ENCODE measurements at regions not wholly inside any gene's neighbourhood (a gene's known extent, or its start where the extent isn't known, plus 50 kb on each side); places are given as distances from the start of the nearest gene placed in this dataset.

DNA sequence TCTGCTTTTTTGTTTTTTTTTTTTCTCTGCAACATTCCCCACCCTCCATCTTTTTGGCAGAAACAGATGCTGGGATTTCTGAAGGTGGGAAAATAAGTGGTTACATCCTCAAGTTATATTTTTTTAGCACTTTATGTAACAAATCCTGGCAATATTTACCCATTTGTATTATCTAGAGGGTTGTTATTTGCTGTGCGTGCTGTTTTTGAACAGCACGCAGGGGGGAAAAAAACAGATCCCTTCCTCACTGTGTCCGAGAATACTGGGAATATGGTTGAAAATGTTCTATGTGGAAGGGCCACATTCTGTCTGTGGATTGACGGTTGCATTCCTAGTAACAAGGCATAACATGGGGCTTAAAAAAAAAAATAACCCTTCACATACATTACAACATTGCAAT, 394.8 kb downstream of the SHISA9 start (continued):
- TF ChIP-seq, protein P1, sequence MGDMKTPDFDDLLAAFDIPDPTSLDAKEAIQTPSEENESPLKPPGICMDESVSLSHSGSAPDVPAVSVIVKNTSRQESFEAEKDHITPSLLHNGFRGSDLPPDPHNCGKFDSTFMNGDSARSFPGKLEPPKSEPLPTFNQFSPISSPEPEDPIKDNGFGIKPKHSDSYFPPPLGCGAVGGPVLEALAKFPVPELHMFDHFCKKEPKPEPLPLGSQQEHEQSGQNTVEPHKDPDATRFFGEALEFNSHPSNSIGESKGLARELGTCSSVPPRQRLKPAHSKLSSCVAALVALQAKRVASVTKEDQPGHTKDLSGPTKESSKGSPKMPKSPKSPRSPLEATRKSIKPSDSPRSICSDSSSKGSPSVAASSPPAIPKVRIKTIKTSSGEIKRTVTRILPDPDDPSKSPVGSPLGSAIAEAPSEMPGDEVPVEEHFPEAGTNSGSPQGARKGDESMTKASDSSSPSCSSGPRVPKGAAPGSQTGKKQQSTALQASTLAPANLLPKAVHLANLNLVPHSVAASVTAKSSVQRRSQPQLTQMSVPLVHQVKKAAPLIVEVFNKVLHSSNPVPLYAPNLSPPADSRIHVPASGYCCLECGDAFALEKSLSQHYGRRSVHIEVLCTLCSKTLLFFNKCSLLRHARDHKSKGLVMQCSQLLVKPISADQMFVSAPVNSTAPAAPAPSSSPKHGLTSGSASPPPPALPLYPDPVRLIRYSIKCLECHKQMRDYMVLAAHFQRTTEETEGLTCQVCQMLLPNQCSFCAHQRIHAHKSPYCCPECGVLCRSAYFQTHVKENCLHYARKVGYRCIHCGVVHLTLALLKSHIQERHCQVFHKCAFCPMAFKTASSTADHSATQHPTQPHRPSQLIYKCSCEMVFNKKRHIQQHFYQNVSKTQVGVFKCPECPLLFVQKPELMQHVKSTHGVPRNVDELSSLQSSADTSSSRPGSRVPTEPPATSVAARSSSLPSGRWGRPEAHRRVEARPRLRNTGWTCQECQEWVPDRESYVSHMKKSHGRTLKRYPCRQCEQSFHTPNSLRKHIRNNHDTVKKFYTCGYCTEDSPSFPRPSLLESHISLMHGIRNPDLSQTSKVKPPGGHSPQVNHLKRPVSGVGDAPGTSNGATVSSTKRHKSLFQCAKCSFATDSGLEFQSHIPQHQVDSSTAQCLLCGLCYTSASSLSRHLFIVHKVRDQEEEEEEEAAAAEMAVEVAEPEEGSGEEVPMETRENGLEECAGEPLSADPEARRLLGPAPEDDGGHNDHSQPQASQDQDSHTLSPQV (IDR thresholded peaks at IDR 0.05): no peak
- TF ChIP-seq FOXJ3 (CRISPR knock-in tag; IDR thresholded peaks at IDR 0.05) (no peak), XRCC5 (IDR thresholded peaks at IDR 0.05; ENCODE audit: low read depth, low read length) (no peak), PHF8 (IDR thresholded peaks at IDR 0.05; ENCODE audit: borderline replicate concordance, low read length) (no peak), PRPF4 (IDR thresholded peaks at IDR 0.05; ENCODE audit: insufficient read depth, low read depth, low read length, poor library complexity, severe bottlenecking) (no peak), RBM22 (IDR thresholded peaks at IDR 0.05; ENCODE audit: low read depth, low read length, poor library complexity, severe bottlenecking) (no peak), HMGN3 (IDR thresholded peaks at IDR 0.05; ENCODE audit: borderline replicate concordance, extremely low read depth, insufficient read length, low read depth, low read length) (no peak)
- TF ChIP-seq, protein P2, sequence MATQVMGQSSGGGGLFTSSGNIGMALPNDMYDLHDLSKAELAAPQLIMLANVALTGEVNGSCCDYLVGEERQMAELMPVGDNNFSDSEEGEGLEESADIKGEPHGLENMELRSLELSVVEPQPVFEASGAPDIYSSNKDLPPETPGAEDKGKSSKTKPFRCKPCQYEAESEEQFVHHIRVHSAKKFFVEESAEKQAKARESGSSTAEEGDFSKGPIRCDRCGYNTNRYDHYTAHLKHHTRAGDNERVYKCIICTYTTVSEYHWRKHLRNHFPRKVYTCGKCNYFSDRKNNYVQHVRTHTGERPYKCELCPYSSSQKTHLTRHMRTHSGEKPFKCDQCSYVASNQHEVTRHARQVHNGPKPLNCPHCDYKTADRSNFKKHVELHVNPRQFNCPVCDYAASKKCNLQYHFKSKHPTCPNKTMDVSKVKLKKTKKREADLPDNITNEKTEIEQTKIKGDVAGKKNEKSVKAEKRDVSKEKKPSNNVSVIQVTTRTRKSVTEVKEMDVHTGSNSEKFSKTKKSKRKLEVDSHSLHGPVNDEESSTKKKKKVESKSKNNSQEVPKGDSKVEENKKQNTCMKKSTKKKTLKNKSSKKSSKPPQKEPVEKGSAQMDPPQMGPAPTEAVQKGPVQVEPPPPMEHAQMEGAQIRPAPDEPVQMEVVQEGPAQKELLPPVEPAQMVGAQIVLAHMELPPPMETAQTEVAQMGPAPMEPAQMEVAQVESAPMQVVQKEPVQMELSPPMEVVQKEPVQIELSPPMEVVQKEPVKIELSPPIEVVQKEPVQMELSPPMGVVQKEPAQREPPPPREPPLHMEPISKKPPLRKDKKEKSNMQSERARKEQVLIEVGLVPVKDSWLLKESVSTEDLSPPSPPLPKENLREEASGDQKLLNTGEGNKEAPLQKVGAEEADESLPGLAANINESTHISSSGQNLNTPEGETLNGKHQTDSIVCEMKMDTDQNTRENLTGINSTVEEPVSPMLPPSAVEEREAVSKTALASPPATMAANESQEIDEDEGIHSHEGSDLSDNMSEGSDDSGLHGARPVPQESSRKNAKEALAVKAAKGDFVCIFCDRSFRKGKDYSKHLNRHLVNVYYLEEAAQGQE (IDR thresholded peaks at IDR 0.05; ENCODE audit: borderline replicate concordance): no peak
- TF ChIP-seq, protein P2 (CRISPR knock-in tag; IDR thresholded peaks at IDR 0.05; ENCODE audit: low read depth): no peak
